GM18907 (cell line): ENCODE measurements at regions not wholly inside any gene's neighbourhood (a gene's known extent, or its start where the extent isn't known, plus 50 kb on each side); places are given as distances from the start of the nearest gene placed in this dataset.
"Not testable (repeated sequence)": the region's sequence is repeated elsewhere in the genome, so short reads cannot be mapped to it uniquely, and the experiment has no call there.

Experiments used
- ATAC-seq: cut with Tn5 transposase; IDR thresholded peaks from one replicate; pipeline ENCODE4 v1.9.1; 2021; ENCODE audit warnings: mild to moderate bottlenecking, moderate library complexity; ENCODE audit not compliant: unreplicated experiment

- no peak for ATAC-seq
Measured at GRCh38 chr9:110077925-110078324, 130.0 kb downstream of the C9orf152 start.

- ATAC-seq = no peak
Measured at GRCh38 chr9:110078604-110079003, 129.4 kb downstream of the C9orf152 start.

- ATAC-seq = no peak
Measured at GRCh38 chr9:110081395-110081794, 126.6 kb downstream of the C9orf152 start.

GRCh38 chr9:110083866-110084265, 124.1 kb downstream of the C9orf152 start:
- no peak for ATAC-seq

- ATAC-seq = no peak
Measured at GRCh38 chr9:110086537-110086936, 121.4 kb downstream of the C9orf152 start.

GRCh38 chr9:110087605-110088004, 120.4 kb downstream of the C9orf152 start:
- no peak for ATAC-seq

- ATAC-seq = no peak
Measured at GRCh38 chr9:110088099-110088498, 119.9 kb downstream of the C9orf152 start.

GRCh38 chr9:110089681-110090370, 118.1 kb downstream of the C9orf152 start:
- no peak for ATAC-seq

GRCh38 chr9:110092792-110093191, 115.2 kb downstream of the C9orf152 start:
- ATAC-seq = no peak

GRCh38 chr9:110093417-110093816, 114.5 kb downstream of the C9orf152 start:
- no peak for ATAC-seq

GRCh38 chr9:110093871-110094270, 114.1 kb downstream of the C9orf152 start:
- ATAC-seq = no peak

GRCh38 chr9:110095161-110095595, 112.8 kb downstream of the C9orf152 start:
- ATAC-seq = no peak

GRCh38 chr9:110095776-110096175, 112.2 kb downstream of the C9orf152 start:
- ATAC-seq = no peak

GRCh38 chr9:110096674-110097073, 111.3 kb downstream of the C9orf152 start:
- ATAC-seq = not testable (repeated sequence)

GRCh38 chr9:110099236-110100095, 108.5 kb downstream of the C9orf152 start:
- ATAC-seq = no peak

- ATAC-seq = peak; percentile 94
Measured at GRCh38 chr9:110101531-110102161, 106.3 kb downstream of the C9orf152 start.

- no peak for ATAC-seq
Measured at GRCh38 chr9:110103257-110103656, 104.7 kb downstream of the C9orf152 start.

GRCh38 chr9:110104261-110104809, 103.6 kb downstream of the C9orf152 start:
- no peak for ATAC-seq

- no peak for ATAC-seq
Measured at GRCh38 chr9:110105107-110105506, 102.9 kb downstream of the C9orf152 start.

- ATAC-seq = no peak
Measured at GRCh38 chr9:110106661-110107060, 101.3 kb downstream of the C9orf152 start.
